HCT116 (cell line): ENCODE measurements at regions not wholly inside any gene's neighbourhood (a gene's known extent, or its start where the extent isn't known, plus 50 kb on each side); places are given as distances from the start of the nearest gene placed in this dataset.

Experiments used
- ATAC-seq: fragments of 200-7000 bp; cut with Tn5 transposase; 2 replicates; pipeline ENCODE4 v1.9.1; 2020; ENCODE audit warnings: mild to moderate bottlenecking, moderate library complexity
- BruUV-seq: library from RNA; stranded (reverse); fragments of 400-500 nt; replicated peaks from 2 replicates; lab custom pipeline; 2021; lab: Mats Ljungman, UMichigan
- CTCF ChIA-PET: fragments of 300-600 bp; sonication (Branson Sonifier 250); formaldehyde crosslinking; loops from one replicate; lab custom pipeline; 2021; ENCODE audit warnings: antibody characterized with exemption; lab: Charles Lee
- POLR2A ChIA-PET: fragments of 300-600, 350-600 bp; sonication (Branson Sonifier 250); formaldehyde crosslinking; loops from one replicate; lab custom pipeline; 2021; ENCODE audit warnings: antibody characterized with exemption; lab: Charles Lee
- RAD21 ChIA-PET, 2 experiments: fragments of 300-600 bp; sonication (Branson Sonifier 250); formaldehyde crosslinking; loops; one replicate each; lab custom pipeline; 2023; ENCODE audit warnings: low total read pairs in 2 of 2; ENCODE audit not compliant: uncharacterized antibody in 2 of 2, unreplicated experiment in 2 of 2, low non-redundant PET in 1 of 2; lab: Charles Lee
- DNase-seq: peaks from one replicate; pipeline ENCODE4 v3.0.0-alpha.2; 2010; ENCODE audit warnings: low read depth, low spot score
- H2AFZ ChIP-seq: fragments of 200-600 bp; shearing (Covaris generic), sonication (generic); 2 replicates; pipeline ENCODE4 v1.6.1; 2017; ENCODE audit warnings: low read depth, mixed run types, mixed read lengths, antibody characterized with exemption, low read length; ENCODE audit not compliant: poor library complexity, severe bottlenecking
- H3K27ac ChIP-seq: 2 replicates; pipeline ENCODE4 v1.5.1; 2012; ENCODE audit warnings: low read depth, low read length
- H3K27me3 ChIP-seq: fragments of 200-600 bp; sonication (generic); 2 replicates; pipeline ENCODE4 v1.6.1; 2016; ENCODE audit warnings: mixed run types, low read length, mixed read lengths; ENCODE audit not compliant: insufficient read depth
- H3K36me3 ChIP-seq, 2 experiments: fragments of 200-500 bp in 1 of 2; fragments of 200-600 bp in 1 of 2; sonication (Bioruptor generic) in 1 of 2; sonication (generic) in 1 of 2; 2 replicates each; pipeline versions ENCODE4 v1.5.1 to v1.6.1; 2014 to 2016; ENCODE audit warnings: low read length in 2 of 2, inconsistent platforms in 1 of 2, mixed read lengths in 1 of 2, mixed run types in 1 of 2; ENCODE audit not compliant: insufficient read depth in 2 of 2, control insufficient read depth in 1 of 2
- H3K4me1 ChIP-seq, 2 experiments: fragments of 200-600 bp in 1 of 2; sonication (generic) in 1 of 2; 2 replicates each; pipeline versions ENCODE4 v1.5.1 to v1.6.1; 2012 to 2017; ENCODE audit warnings: low read length in 2 of 2, inconsistent platforms in 1 of 2, mild to moderate bottlenecking in 1 of 2, mixed read lengths in 1 of 2, mixed run types in 1 of 2, moderate library complexity in 1 of 2; ENCODE audit not compliant: insufficient read depth in 2 of 2, control insufficient read depth in 1 of 2
- H3K4me2 ChIP-seq: fragments of 200-600 bp; sonication (generic); 2 replicates; pipeline ENCODE4 v1.6.1; 2017; ENCODE audit warnings: mixed run types, low read length, mixed read lengths
- H3K4me3 ChIP-seq, 2 experiments: fragments of 200-600 bp in 1 of 2; sonication (generic) in 1 of 2; replicated peaks in 1 of 2; 2 replicates each; pipeline ENCODE4 v1.5.1; 2011 to 2016; ENCODE audit warnings: low read length in 2 of 2, control low read depth in 1 of 2, low read depth in 1 of 2, mild to moderate bottlenecking in 1 of 2, mixed read lengths in 1 of 2, mixed run types in 1 of 2
- H3K79me2 ChIP-seq: fragments of 200-600 bp; sonication (generic); 2 replicates; pipeline ENCODE4 v1.6.1; 2017; ENCODE audit warnings: mild to moderate bottlenecking, mixed run types, low read length, moderate library complexity, mixed read lengths; ENCODE audit not compliant: insufficient read depth
- H3K9ac ChIP-seq: fragments of 200-600 bp; sonication (generic); 2 replicates; pipeline ENCODE4 v1.6.1; 2016; ENCODE audit warnings: low read length, mixed read lengths
- H3K9me2 ChIP-seq: fragments of 200-600 bp; sonication (generic), shearing (Covaris generic); 2 replicates; pipeline ENCODE4 v1.6.1; 2017; ENCODE audit warnings: mixed run types, mild to moderate bottlenecking, moderate library complexity; ENCODE audit not compliant: insufficient read depth
- H3K9me3 ChIP-seq, 2 experiments: fragments of 200-500 bp in 1 of 2; fragments of 200-600 bp in 1 of 2; sonication (Bioruptor generic) in 1 of 2; sonication (generic) in 1 of 2; 2 replicates each; pipeline ENCODE4 v1.6.1; 2014 to 2017; ENCODE audit warnings: low read length in 2 of 2, mixed read lengths in 2 of 2, inconsistent platforms in 1 of 2, low read depth in 1 of 2, mild to moderate bottlenecking in 1 of 2, mixed run types in 1 of 2, moderate library complexity in 1 of 2; ENCODE audit not compliant: control insufficient read depth in 1 of 2, insufficient read depth in 1 of 2
- H4K20me1 ChIP-seq: fragments of 200-600 bp; sonication (generic), shearing (Covaris generic); 2 replicates; pipeline ENCODE4 v1.6.1; 2017; ENCODE audit warnings: mixed run types, mild to moderate bottlenecking, moderate library complexity; ENCODE audit not compliant: insufficient read depth
- ATF3 ChIP-seq: IDR thresholded peaks from 2 replicates; pipeline ENCODE4 v1.6.1; 2012
- CTCF ChIP-seq, 3 experiments: fragments of 200-600 bp in 1 of 3; sonication (generic) in 1 of 3; IDR thresholded peaks in 2 of 3; conservative IDR thresholded peaks in 1 of 3; 2 replicates each; pipeline ENCODE4 v1.5.1; 2012 to 2017; ENCODE audit warnings: low read depth in 2 of 3, low read length in 2 of 3, antibody characterized with exemption in 1 of 3, borderline replicate concordance in 1 of 3, control low read depth in 1 of 3, mild to moderate bottlenecking in 1 of 3, mixed read lengths in 1 of 3, mixed run types in 1 of 3, moderate library complexity in 1 of 3; ENCODE audit not compliant: insufficient read depth in 1 of 3
- ELF1 ChIP-seq: IDR thresholded peaks from 2 replicates; pipeline ENCODE4 v1.6.1; 2012; ENCODE audit warnings: low read depth, borderline replicate concordance
- EZH2phosphoT487 ChIP-seq: fragments of 200-600 bp; IDR thresholded peaks from 2 replicates; pipeline ENCODE4 v1.6.1; 2018; ENCODE audit warnings: antibody characterized with exemption, borderline replicate concordance
- FOSL1 ChIP-seq: IDR thresholded peaks from 2 replicates; pipeline ENCODE4 v1.6.1; 2012; ENCODE audit warnings: low read depth
- JUND ChIP-seq: IDR thresholded peaks from 2 replicates; pipeline ENCODE4 v1.6.1; 2012
- POLR2AphosphoS5 ChIP-seq: IDR thresholded peaks from 2 replicates; pipeline ENCODE4 v1.6.1; 2011; ENCODE audit warnings: mild to moderate bottlenecking, low read depth, low read length, moderate library complexity
- RAD21 ChIP-seq: IDR thresholded peaks from 2 replicates; pipeline ENCODE4 v1.6.1; 2012; ENCODE audit warnings: low read depth, mild to moderate bottlenecking
- SP1 ChIP-seq: IDR thresholded peaks from 2 replicates; pipeline ENCODE4 v1.6.1; 2012; ENCODE audit warnings: low read depth
- TCF7L2 ChIP-seq: IDR thresholded peaks from 2 replicates; pipeline ENCODE4 v1.7.0; 2011; ENCODE audit warnings: borderline replicate concordance, inconsistent platforms; ENCODE audit not compliant: insufficient read depth, insufficient read length; ENCODE audit errors: extremely low read depth
- YY1 ChIP-seq: IDR thresholded peaks from 2 replicates; pipeline ENCODE4 v1.6.1; 2011; ENCODE audit warnings: low read length, low read depth, moderate library complexity, mild to moderate bottlenecking; ENCODE audit not compliant: insufficient replicate concordance; ENCODE audit errors: extremely low read depth
- intact Hi-C: fragments of 100-400 bp; cut with micrococcal nuclease; formaldehyde crosslinking; loops from 2 replicates; pipeline ENCODE4 v1.10.0; 2022
- TF ChIP-seq, protein P1 (sequence below): IDR thresholded peaks from 2 replicates; pipeline ENCODE4 v1.6.1; 2011; ENCODE audit warnings: mild to moderate bottlenecking, low read length, moderate library complexity; ENCODE audit not compliant: insufficient replicate concordance; ENCODE audit errors: extremely low read depth

GRCh38 chr5:128687930-128688329 lies 149.9 kb upstream of the FBN2 start:
- Histone ChIP-seq H3K4me2 (no peak overlapping the region), H3K4me3 (no peak overlapping the region), H4K20me1 (no peaks in the 10 kb centered on the region), H3K36me3 (no peaks in the 10 kb centered on the region), H2AFZ (no peak overlapping the region), H3K4me1 (peaks cover 0 to 1% of the 10 kb centered on the region in 2 experiments; a peak in 2 of 4 replicates), H3K79me2 (no peaks in the 10 kb centered on the region), H3K9me2 (no peaks in the 10 kb centered on the region), H3K27me3 (no peaks in the 10 kb centered on the region), H3K9ac (no peak overlapping the region), H3K9me3 (no peaks in the 10 kb centered on the region), H3K27ac (no peak overlapping the region)
- CTCF ChIA-PET, result no interaction called here
- intact Hi-C loops, result no loop called here
- POLR2A ChIA-PET, result no interaction called here
- DNase-seq (no peak), ATAC-seq (no peak)
- RAD21 ChIA-PET, result no interaction called here
- TF ChIP-seq FOSL1 (no peak), RAD21 (no peak), CTCF (IDR thresholded peaks at IDR 0.05 in 2 of 3, conservative IDR thresholded peaks at IDR 0.05 in 1 of 3; ENCODE audit: borderline replicate concordance in 1 of 3, insufficient read depth in 1 of 3, low read depth in 2 of 3, low read length in 2 of 3) (no peak), EZH2phosphoT487 (no peak), YY1 (no peak), ELF1 (no peak), JUND (no peak), TCF7L2 (no peak), SP1 (no peak), POLR2AphosphoS5 (no peak), ATF3 (no peak)
- TF ChIP-seq, protein P1, sequence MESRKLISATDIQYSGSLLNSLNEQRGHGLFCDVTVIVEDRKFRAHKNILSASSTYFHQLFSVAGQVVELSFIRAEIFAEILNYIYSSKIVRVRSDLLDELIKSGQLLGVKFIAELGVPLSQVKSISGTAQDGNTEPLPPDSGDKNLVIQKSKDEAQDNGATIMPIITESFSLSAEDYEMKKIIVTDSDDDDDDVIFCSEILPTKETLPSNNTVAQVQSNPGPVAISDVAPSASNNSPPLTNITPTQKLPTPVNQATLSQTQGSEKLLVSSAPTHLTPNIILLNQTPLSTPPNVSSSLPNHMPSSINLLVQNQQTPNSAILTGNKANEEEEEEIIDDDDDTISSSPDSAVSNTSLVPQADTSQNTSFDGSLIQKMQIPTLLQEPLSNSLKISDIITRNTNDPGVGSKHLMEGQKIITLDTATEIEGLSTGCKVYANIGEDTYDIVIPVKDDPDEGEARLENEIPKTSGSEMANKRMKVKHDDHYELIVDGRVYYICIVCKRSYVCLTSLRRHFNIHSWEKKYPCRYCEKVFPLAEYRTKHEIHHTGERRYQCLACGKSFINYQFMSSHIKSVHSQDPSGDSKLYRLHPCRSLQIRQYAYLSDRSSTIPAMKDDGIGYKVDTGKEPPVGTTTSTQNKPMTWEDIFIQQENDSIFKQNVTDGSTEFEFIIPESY, result no peak
- BruUV-seq, result no TSS peak
